Spleen (tissue), 7 donors: ENCODE measurements at regions not wholly inside any gene's neighbourhood (a gene's known extent, or its start where the extent isn't known, plus 50 kb on each side); places are given as distances from the start of the nearest gene placed in this dataset.

ENCODE experiments used
- CTCF ChIP-seq, 11 experiments: fragments of 200-600 bp in 7 of 11; fragments of 450-650 bp in 4 of 11; sonication (generic) in 4 of 11; IDR thresholded peaks in 8 of 11; conservative IDR thresholded peaks in 3 of 11; 1 replicate in 7 of 11; 2 replicates in 4 of 11; pipeline versions ENCODE4 v1.4.0 to v1.8.0; 2016 to 2021; ENCODE audit warnings: antibody characterized with exemption in 11 of 11, inconsistent platforms in 4 of 11, mild to moderate bottlenecking in 1 of 11
- POLR2AphosphoS5 ChIP-seq, 3 donors: sonication (generic); formaldehyde crosslinking; IDR thresholded peaks; one replicate each; pipeline ENCODE4 v1.5.1; 2017; ENCODE audit warnings: antibody characterized with exemption in 3 of 3
- donor health status: DM: no; HTN: no; CAD: no; lungs with moderate emphysema.
- donor health status: DM: no; HTN: no; CAD: no.
- donor health status: DM: no; HTN: no; CAD: no.

GRCh38 chr6:78530208-78530607, 337.1 kb upstream of the IRAK1BP1 start:
- TF ChIP-seq CTCF (IDR thresholded peaks at IDR 0.05 in 8 of 11, conservative IDR thresholded peaks at IDR 0.05 in 3 of 11) (no peak), POLR2AphosphoS5 (IDR thresholded peaks at IDR 0.05) (no peak)
